Kidney glomerular epithelial cell (primary cell): ENCODE measurements at regions not wholly inside any gene's neighbourhood (a gene's known extent, or its start where the extent isn't known, plus 50 kb on each side); places are given as distances from the start of the nearest gene placed in this dataset.
A peak's percentile ranks its signal among the peaks of the same experiment; 100 is the strongest.
"Not testable (repeated sequence)": the region's sequence is repeated elsewhere in the genome, so short reads cannot be mapped to it uniquely, and the experiment has no call there.

Experiments
- DNase-seq: peaks from one replicate; lab custom pipeline; 2025; lab: John Stamatoyannopoulos, UW

GRCh38 chr15:35695003-35695402, 149.0 kb upstream of the DPH6 start:
- no peak for DNase-seq

DNA sequence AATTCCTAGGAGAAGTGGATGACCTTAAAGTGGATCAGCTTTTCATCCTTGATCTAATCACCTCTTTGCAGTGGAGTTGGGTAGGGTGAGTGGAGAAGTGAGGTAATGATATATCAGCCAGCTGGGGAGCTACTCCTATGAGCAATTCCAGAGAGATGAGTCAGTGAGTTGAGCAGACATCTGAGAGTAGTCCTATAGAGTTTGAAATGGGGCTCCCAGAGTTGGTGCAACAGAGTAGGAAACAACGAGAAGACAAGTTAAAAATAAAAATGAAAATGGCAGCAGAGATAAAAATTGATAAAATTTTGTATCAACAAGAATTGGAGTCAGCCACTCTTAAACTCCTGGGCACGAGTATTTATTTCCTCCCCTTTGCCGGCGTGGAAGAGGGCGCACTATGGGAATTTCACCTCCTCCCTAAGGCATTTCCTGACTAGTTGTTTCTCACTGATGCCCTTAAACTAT, 150.8 kb upstream of the DPH6 start:
- DNase-seq: peak; percentile 83

DNA sequence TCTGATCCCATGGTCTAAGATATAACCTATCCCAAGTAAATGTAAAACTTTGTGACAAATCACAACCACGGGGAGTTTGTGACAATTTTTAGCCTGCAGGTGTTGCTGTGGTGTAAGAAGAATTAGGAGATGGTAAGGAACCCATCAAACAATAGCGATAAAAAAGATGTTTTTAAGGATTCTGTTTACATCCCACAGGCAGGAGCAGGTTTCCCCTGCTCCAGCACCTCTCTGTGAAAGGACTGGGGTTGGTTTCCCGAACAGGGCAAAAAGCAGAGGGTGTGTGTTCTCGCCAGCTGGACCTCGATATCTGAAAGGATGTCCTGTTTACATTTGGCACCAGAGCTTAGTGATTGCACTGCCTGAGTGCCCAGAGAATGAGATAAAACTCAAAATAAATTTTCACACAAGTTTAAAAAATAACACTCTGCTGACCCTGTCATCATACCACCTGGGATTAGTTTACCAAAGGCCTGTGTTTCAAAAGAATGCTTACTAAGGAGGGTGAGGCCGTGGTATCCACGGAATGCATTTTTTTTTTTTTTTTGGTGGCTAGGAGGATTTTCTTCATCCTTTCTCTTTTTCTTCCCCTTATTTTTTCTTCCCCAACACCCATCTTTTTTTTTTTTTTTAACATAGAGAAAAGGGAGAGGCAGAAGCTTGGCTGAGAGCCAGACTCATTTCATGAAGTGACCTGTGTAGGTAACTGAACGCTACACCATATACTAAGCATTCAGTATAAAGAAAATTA, 151.8 kb upstream of the DPH6 start:
- DNase-seq: peak; percentile 80

- no peak for DNase-seq
Measured at GRCh38 chr15:35698331-35698730, 152.4 kb upstream of the DPH6 start.

GRCh38 chr15:35698966-35699575, 153.1 kb upstream of the DPH6 start:
- no peak for DNase-seq

DNA sequence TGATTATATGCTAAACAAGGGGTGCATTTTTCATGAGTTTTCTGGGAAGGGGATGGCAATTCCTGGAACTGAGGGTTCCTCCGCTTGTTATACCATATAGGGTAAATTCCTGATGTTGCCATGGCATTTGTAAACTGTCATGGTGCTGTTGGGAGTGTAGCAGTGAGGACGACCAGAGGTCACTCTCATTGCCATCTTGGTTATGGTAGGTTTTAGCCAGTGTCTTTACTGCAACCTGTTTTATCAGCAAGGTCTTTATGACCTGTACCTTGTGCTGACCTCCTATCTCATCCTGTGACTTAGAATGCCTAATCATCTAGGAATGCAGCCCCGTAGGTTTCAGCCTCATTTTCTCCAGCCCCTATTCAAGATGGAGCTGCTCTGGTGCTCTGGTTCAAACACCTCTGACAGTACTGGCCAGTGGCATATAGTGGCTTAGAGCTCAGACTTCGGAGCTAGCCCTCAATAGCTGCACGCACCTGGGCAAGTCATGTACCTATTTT, 154.2 kb upstream of the DPH6 start:
- DNase-seq: not testable (repeated sequence)

GRCh38 chr15:35701402-35702046, 155.6 kb upstream of the DPH6 start:
- no peak for DNase-seq

- no peak for DNase-seq
Measured at GRCh38 chr15:35702946-35703495, 157.1 kb upstream of the DPH6 start.

GRCh38 chr15:35705030-35705883, 159.3 kb upstream of the DPH6 start:
- DNase-seq: no peak

DNA sequence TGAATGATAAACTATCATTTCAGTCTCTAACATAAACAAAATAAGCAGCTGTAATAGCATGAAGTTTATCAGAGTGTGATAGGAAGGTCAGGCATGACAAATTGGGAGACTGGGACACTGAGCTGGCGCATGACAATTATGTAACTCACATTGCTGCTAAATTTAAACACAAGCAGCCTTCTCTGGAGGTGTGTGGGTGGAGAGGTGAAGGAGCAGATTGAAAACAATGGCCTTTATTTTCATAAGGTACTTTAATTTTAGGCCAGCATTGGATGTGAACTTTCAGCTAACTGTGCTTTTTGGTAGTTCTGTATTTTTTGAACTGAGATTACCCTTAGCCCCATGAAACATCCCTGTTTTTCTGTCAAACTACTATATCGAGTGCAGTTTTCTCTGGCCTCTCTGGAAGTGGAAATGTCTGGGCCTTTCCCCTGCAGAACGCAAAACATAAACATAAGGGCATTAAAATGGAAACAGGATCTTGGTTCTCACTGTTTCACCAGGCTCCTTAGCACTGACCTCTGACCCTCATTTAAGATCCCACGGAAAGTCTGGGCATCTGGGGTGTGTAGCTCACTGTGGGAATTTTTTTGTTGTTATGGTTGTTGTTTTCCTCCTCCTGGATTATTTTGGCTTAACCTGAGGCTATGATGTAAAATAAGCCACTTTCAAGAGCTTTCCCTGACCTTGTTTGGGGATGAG, 160.1 kb upstream of the DPH6 start:
- DNase-seq: no peak

- DNase-seq: no peak
Measured at GRCh38 chr15:35712956-35713355, 167.0 kb upstream of the DPH6 start.

DNA sequence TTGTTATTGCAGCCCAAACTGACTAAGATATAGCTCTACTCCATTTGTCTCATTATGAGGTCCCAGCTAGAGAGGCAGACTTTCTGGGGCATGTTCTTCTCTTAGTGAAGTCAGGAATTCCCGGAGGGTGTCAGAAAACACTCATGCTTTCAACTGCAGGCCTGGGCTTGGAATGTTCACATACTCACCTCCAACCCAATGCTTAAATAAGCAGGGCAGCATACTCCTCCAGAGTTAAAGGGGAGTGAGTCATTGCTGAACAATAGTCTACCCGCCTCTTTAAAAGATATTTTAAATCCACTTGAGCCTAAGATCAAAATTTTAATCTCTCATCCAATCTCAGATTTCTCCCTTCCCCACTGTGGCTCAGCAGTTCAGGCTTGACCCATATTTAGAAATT, 167.8 kb upstream of the DPH6 start:
- DNase-seq: peak; percentile 26

- no peak for DNase-seq
Measured at GRCh38 chr15:35717721-35718120, 171.8 kb upstream of the DPH6 start.

GRCh38 chr15:35720019-35720418, 174.1 kb upstream of the DPH6 start:
- no peak for DNase-seq

- no peak for DNase-seq
Measured at GRCh38 chr15:35720984-35721383, 175.0 kb upstream of the DPH6 start.

DNA sequence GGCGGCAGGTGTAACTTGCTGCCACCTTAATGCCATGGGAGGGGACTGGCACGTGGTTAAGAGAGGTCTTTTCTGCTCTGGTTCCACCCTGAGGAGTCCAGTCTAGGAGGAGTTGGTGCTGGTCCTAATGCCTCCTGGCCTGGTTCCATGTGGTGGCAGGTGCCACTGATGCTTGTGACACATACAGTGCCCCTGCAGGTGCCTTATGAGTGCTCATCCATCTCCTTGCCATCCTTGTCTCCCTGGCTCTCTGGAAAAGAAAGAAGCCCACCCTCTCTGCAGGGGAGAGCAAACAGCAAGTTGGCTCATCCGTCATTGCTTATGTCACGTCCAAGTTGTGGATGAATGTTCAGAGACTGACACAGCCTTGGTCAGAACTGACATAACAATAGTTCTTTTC, 175.8 kb upstream of the DPH6 start:
- no peak for DNase-seq

GRCh38 chr15:35722501-35722900, 176.5 kb upstream of the DPH6 start:
- no peak for DNase-seq

- DNase-seq: no peak
Measured at GRCh38 chr15:35723120-35723847, 177.3 kb upstream of the DPH6 start.

- DNase-seq: no peak
Measured at GRCh38 chr15:35723852-35724251, 177.9 kb upstream of the DPH6 start.

DNA sequence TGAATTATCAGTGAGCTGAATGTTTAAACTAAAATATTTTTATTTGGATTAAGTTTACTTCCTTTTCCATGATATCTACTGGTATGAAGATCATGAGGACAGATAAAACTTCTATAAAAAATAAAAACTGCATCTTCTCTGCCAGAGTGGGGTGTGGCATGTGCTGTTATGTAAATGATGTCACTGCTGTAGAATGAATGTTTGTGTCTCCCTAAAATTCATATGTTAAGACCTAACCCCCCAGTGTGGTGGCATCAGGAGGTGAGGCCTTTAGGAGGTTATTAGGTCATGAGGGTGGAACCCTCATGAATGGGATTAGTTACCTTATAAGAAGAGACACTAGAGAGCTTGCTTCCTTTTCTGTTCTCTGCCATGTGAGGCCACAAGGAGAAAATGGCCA, 178.7 kb upstream of the DPH6 start:
- DNase-seq: no peak
